CMK (cell line): ENCODE measurements at regions not wholly inside any gene's neighbourhood (a gene's known extent, or its start where the extent isn't known, plus 50 kb on each side); places are given as distances from the start of the nearest gene placed in this dataset.
"Not testable (repeated sequence)": the region's sequence is repeated elsewhere in the genome, so short reads cannot be mapped to it uniquely, and the experiment has no call there.

ENCODE experiments used
- DNase-seq: peaks from one replicate; pipeline ENCODE4 v3.0.0-alpha.2; 2010; ENCODE audit warnings: low read depth

- DNase-seq, result no peak
Observed at GRCh38 chr4:177187371-177187770, 122.3 kb upstream of the NEIL3 start.

GRCh38 chr4:177190995-177191580 lies 118.6 kb upstream of the NEIL3 start:
- no peak for DNase-seq

GRCh38 chr4:177191586-177191985 lies 118.1 kb upstream of the NEIL3 start:
- no peak for DNase-seq

GRCh38 chr4:177191991-177192390 lies 117.7 kb upstream of the NEIL3 start:
- no peak for DNase-seq

GRCh38 chr4:177193024-177193715 lies 116.5 kb upstream of the NEIL3 start:
- DNase-seq, result not testable (repeated sequence)

GRCh38 chr4:177194906-177195305 lies 114.8 kb upstream of the NEIL3 start:
- DNase-seq, result no peak

- no peak for DNase-seq
Observed at GRCh38 chr4:177196615-177197014, 113.1 kb upstream of the NEIL3 start.

GRCh38 chr4:177201614-177202013 lies 108.1 kb upstream of the NEIL3 start:
- no peak for DNase-seq

- DNase-seq, result no peak
Observed at GRCh38 chr4:177204126-177204525, 105.5 kb upstream of the NEIL3 start.

GRCh38 chr4:177214935-177215334 lies 94.7 kb upstream of the NEIL3 start:
- DNase-seq, result no peak

- DNase-seq, result no peak
Observed at GRCh38 chr4:177220376-177220775, 89.3 kb upstream of the NEIL3 start.

GRCh38 chr4:177222781-177223180 lies 86.9 kb upstream of the NEIL3 start:
- no peak for DNase-seq

- DNase-seq, result no peak
Observed at GRCh38 chr4:177225605-177226004, 84.1 kb upstream of the NEIL3 start.

- no peak for DNase-seq
Observed at GRCh38 chr4:177227636-177228035, 82.0 kb upstream of the NEIL3 start.

GRCh38 chr4:177228599-177228998 lies 81.1 kb upstream of the NEIL3 start:
- DNase-seq, result no peak

- DNase-seq, result no peak
Observed at GRCh38 chr4:177229331-177229730, 80.3 kb upstream of the NEIL3 start.

- no peak for DNase-seq
Observed at GRCh38 chr4:177232473-177232872, 77.2 kb upstream of the NEIL3 start.

GRCh38 chr4:177235026-177235425 lies 74.6 kb upstream of the NEIL3 start:
- DNase-seq, result no peak

GRCh38 chr4:177236886-177237285 lies 72.8 kb upstream of the NEIL3 start:
- no peak for DNase-seq

- no peak for DNase-seq
Observed at GRCh38 chr4:177237291-177237690, 72.4 kb upstream of the NEIL3 start.

- no peak for DNase-seq
Observed at GRCh38 chr4:177239477-177239876, 70.2 kb upstream of the NEIL3 start.

GRCh38 chr4:177239878-177240277 lies 69.8 kb upstream of the NEIL3 start:
- no peak for DNase-seq

GRCh38 chr4:177242651-177243286 lies 66.9 kb upstream of the NEIL3 start:
- no peak for DNase-seq
